NCI-H146 treated with DMSO at 0.1 percent for 48 hours (cell line): ENCODE measurements at regions not wholly inside any gene's neighbourhood (a gene's known extent, or its start where the extent isn't known, plus 50 kb on each side); places are given as distances from the start of the nearest gene placed in this dataset.
"Not testable (repeated sequence)": the region's sequence is repeated elsewhere in the genome, so short reads cannot be mapped to it uniquely, and the experiment has no call there.

Source experiments
- DNase-seq: peaks from one replicate; lab custom pipeline; 2025; ENCODE audit not compliant: unreplicated experiment; lab: John Stamatoyannopoulos, UW

DNA sequence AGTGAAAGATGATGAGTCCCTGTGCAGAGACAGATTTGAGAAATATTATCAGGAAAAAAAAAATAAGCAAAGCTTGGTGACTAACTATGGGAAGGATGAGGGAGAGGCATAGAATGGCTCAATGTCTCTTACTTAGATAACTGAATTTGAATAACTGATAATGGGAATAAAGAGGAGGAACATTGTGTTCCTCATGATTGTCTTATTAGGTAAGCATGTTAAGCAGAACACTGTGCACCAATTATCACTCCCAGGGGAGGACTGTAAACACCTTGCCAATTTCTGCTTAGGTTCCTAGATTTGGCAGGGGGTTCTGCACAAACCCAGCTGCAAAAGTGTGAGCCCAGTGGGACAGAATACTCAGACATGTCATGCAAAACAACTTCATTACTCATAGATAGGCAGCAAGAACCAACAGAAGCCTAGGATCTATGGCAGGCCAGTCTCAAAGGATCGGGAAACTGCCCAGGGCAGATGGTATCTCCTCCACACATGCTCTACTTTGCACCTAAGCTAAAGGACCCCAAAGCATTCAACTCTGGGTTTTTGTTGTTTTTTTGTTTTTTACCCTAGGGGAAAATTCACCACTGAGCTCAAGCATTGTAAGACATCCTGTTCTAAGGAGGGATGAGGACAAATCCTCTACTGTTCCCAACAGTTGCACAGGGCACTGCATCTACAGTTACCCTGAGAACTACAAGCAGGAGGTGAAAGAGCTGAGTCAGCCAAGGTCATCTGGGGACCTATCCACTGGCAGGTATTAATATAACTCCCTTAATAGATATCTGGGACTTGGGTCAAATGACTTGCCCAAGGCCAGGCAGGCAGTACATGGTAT, 907.0 kb downstream of the RAPGEF2 start:
- DNase-seq = no peak

DNA sequence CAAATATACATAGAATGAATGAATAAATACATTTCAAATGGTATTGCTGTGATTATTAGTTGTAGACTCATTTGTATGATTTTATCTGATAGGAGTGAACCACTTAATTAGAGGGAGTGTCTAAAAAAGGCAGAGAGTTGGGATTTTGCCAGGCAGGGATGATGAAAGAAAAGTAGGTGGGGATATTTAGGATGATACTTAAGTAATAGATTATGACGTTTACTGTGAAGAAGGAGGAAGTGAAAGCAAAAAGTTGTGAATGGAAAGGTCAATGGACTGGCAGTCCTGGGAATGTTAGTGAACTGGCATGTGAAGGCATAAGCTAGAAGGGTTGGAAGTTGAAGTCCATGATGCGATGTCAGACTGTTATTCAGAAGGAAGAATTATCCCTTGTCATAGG, 917.1 kb downstream of the RAPGEF2 start:
- no peak for DNase-seq

DNA sequence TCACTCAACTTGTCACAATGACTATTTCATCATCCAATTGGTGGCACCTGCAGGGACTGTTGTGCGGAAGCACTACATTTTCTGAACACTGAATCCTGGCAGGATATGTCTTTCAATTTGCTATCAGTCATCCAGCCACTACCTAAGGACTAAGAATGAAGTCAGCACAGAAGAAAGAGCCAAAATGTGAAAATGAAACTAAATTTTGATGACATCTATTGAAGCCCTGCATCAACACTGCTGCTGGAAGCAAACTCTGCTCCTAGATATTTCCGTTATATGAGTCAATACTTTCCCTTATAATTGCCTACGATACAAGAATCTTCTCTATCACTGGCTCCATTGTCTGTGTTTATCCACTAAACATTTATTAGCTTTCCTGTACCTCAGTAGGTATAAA, 917.9 kb downstream of the RAPGEF2 start:
- no peak for DNase-seq

DNA sequence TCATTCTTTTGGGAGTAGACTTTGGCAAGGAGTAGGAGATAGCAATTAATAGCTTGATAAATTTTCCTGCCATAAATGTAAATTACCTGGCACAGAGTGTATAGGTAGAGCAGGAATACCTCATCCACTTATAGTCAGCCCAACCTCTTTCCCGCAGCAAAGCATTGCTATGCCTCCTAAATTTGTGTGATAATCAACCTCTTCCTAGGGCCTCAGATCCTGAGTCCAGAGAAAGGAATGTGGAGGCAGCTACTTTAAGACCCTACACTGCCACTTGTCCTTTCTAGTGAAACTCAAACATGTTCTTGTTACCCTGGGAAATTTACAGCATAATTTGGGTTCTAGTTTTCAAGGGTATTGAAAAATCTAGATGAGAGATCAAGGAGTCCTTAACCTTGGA, 919.0 kb downstream of the RAPGEF2 start:
- DNase-seq = no peak

DNA sequence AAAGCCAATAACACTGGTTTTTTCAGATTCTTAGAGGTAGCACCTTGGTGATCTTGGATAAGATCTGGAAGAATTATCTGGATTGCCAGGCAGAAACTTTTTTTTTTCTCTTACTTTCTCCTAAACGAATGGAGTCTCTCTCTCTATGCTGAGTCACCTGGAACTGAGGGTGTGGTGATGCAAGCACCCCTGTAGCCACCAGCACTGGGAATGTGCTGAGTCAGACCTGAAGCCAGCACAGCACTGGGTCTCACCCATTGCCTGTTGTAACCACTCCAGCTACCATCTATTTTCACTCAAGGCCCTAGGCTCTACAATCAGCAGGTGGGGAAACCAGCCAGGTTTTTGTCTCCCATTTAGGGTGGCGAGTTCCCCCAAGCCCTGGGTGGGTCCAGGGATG, 923.8 kb downstream of the RAPGEF2 start:
- no peak for DNase-seq

DNA sequence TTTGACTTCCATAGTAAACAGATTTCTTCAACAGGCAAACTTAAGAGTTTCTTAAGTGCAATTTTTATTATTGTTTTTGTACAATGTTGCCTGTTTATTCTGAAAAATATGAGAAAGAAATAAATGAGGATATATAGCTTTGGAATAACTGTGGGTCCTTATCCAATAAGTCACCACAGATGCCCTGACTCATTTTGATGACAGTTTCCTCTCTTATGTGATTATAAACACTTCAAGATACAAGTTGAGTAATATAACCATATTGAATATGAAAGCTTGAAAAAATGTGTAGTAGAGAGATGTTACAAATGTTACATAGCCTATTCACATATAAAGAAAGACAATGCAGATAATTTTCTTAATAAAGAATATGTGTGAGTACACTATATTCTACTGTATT, 931.6 kb downstream of the RAPGEF2 start:
- no peak for DNase-seq

DNA sequence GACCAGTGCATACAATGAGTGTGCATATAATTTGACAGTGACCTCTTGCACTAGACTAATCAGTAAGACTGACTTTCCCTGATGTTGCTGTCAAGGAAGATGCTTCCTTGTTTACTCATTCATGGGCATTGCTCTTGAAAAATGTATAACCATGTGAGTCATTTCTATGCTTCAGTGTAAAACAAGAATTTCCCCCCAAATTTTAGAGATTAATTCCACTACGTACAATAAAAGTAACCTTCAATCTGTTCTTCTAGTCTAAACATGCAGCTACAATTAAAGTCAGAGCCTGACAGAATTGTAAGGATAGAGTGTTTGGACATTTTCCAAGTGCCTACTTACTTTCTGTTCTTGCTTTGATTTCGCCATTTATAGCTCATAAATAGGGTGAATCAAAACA, 935.7 kb downstream of the RAPGEF2 start:
- no peak for DNase-seq

DNA sequence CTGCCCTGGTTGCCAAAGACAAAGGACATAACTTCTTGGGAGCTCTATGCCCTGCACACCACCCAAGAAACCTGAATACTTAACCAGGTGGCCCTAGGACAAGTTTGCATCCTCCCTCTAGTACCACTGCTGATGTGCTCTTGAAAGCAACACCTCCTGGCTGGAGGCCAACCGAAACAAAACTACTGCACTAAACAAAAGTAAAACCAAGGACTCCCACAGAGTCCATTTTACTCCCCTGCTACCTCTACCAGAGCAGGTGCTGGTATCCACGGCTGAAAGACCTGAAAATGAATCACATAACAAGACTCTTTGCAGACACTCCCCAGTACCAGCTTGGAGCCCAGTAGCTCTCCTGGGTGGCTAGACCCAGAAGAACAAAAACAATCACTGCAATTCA, 941.8 kb downstream of the RAPGEF2 start:
- DNase-seq = no peak

DNA sequence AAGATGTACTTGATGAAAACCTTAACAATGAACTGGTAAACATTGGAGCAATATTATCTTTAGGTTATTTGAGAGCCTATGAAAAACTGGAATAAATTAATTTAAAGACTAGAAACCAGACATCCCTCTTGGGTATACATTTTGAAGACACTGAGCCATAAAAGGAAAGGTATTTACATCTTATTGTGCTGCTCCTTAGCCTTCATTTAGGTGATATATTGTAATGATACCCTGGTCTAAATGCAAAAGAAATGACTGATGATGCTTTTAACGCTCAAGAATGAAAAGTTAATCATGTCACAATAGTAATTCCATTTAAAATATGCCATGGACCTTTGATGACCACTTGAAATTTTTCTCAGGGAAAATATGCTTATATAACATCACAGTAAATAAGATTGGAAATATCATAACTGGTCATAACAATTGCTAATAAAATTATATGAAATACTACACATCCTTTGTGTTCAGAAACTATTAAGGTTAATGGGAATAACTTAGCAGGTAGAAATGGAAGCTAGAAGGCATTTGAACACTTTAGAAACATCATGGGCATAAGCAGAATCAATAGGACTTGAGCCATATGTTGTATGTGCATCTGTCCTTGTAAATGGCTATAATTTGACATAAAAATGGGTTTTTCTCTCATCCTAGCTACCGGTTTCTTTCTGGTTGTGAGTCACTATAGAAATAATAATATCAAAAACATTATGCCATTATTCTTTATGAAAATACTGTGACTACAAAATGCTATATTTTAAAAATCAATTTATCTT, 979.7 kb downstream of the RAPGEF2 start:
- no peak for DNase-seq

DNA sequence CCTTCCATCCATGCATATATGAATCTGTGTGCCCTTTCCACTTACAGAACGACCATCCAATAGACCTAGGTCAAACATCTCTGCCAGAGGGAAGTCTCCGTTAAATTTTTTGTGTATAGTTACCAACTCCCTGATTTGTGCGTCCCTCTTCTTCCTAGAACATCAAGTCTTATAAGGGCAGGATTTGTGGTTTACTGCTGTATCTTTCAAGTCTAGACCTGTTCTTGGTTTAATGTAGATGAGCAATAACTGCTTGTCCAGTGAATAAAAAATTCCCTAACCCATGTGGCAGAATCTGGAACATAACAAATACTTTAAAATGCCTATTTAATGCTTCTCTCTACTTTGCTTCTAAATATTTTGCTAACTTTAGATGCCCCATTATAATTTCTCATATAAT, 988.8 kb downstream of the RAPGEF2 start:
- DNase-seq = no peak

DNA sequence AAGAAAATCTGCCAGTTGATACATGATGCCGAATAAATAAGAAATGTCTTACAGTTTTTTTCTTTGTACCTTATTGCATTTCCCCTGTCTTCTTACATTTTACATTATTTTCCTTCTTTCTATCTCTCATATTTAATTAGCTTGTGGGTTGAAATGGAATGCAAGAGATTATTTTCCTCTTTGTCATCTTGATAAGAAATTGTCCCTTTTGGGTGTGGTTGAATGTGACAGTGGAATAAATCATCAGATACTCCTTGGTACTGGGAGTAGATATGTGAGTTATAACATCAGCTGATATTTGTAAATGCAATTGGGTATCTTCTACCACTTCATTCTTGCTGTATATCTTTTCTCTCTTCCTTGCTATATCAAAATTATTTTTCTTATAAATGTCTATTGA, 997.4 kb downstream of the RAPGEF2 start:
- no peak for DNase-seq

DNA sequence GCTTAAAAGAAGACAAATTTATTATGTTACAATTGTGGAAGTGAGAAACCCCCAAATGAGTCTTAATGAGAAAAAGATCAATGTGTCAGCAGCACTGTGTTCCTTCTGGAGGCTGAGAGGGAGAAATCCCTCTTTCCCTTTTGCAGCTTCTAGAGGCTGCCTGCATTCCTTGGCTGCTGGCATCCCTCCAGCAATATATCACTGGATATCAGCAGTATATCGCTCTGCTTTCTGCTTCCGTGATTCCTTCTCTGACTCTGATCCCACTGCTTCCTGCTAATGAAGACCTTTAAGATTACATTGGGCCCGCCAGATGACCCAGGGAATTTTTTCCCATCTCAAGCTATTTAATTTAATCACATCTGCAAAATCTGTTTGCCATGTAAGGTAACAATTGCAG, 1008.0 kb downstream of the RAPGEF2 start:
- no peak for DNase-seq

DNA sequence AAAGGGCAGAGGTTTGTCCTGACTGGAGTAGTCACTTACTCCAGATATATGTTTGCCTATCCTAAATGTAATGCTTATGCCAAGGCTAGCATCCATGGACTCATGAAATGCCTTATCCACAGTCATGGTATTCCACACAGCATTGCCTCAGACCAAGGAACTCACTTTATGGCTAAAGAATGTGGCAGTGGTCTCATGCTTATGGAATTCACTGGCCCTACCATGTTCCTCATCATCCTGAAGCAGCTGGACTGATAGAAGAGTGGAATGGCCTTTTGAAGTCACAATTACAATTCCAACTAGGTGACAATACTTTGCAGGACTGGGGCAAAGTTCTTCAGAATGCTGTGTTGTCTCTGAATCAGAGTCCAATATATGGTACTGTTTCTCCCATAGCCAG, 1014.8 kb downstream of the RAPGEF2 start:
- no peak for DNase-seq

DNA sequence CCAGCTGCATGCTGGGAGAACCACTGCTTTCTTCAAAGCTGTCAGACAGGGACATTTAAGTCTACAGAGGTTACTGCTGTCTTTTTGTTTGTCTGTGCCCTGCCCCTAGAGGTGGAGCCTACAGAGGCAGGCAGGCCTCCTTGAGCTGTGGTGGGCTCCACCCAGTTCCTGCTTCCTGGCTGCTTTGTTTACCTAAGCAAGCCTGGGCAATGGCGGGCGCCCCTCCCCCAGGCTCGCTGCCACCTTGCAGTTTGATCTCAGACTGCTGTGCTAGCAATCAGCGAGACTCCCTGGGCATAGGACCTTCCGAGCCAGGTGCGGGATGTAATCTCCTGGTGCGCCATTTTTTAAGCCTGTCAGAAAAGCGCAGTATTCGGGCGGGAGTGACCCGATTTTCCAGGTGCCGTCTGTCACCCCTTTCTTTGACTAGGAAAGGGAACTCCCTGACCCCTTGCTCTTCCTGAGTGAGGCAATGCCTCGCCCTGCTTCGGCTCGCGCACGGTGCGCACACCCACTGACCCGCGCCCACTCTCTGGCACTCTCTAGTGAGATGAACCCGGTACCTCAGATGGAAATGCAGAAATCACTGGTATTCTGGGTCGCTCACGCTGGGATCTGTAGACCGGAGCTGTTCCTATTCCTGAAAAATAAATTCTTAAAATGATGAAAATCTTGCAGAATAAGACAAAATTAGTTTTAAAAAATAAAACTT, 1022.9 kb downstream of the RAPGEF2 start:
- DNase-seq = not testable (repeated sequence)

DNA sequence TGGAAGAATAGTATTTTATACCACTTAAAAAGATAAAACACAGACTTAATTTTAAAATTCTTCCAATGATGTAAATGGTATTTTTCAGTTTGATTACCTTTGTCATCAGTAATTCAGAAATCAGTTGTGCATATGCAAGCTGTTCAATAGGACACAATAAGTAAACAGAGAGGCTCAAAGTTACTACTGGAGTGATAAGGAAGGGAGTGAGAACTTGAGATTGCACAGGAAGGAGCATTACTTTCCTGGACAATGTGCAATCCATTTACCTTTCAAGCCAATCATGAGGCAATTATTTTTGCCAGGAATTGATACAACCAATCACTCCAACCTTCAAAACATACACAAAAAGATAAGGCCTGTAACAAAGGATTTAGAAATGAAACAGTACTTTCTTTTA, 1024.3 kb downstream of the RAPGEF2 start:
- no peak for DNase-seq

DNA sequence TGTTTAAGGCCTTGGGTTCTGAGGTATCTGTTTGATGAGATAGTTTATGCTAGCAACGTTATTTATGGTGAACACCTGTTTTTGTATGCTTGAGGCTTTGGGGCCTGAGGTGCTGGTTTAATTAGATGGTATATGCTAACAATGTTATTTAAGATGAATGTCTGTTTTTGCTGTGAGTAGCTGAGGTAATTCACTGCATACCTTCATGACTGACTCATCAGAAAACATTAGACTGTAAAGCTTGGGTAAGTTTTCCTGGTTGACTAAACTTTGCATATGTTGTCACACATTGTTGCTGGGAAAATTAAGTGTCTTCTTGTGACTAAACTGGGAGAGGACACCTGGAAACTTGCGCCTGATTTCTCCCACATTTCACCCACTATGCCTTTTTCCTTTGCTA, 1026.6 kb downstream of the RAPGEF2 start:
- no peak for DNase-seq

DNA sequence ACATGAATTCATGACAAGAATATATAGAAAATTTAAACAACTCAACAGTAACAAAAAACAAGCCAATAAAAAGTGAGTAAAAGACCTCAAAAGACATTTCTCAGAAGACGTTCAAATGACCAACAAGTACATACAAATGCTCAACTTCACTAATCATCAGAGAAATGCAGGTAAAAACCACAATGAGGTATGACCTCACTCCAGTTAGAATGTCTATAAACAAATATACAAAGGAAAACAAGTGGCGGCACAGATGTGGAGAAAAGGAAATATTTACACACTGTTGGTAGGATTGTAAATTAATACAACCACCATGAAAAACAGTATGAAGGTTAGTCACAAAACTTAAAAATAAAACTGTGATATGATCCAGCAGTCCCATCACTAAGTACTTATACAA, 1033.1 kb downstream of the RAPGEF2 start:
- DNase-seq = no peak

DNA sequence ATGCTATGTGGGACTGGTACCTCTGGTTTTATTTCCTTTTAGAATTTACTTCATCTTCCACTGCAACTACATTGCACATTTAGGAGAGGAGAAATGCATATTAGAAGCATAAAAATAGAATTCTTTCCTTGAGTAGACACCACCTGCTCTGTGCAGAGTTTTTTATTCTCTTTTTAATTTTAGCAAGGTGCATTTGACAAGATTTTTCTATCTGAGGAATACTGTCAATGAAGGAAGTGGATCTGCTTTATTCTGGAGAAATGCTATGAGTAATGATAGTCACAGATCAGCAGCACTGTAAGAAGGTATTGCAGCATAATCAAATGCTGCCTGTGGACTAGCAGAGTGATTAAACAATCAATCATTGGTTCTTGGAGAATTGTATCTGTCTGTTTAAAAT, 1038.3 kb downstream of the RAPGEF2 start:
- no peak for DNase-seq

DNA sequence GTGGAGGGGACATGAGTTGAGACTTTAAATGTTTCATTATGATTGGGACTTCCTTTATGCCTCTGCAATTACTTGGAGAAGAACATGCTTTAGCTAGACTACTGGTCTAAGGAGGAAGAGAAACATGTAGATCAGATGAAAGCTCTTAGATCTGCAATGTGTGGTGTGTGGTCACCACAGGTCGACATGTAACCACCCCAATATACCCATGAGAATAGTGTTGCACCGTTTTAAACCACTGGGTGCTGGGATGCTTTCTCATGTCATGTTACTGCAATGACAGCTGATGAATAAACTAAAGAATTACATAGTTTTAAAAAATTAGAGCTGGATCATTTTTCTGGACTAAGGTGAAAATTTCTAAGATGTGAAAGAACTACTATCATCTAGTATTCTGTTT, 1039.7 kb downstream of the RAPGEF2 start:
- DNase-seq = no peak

DNA sequence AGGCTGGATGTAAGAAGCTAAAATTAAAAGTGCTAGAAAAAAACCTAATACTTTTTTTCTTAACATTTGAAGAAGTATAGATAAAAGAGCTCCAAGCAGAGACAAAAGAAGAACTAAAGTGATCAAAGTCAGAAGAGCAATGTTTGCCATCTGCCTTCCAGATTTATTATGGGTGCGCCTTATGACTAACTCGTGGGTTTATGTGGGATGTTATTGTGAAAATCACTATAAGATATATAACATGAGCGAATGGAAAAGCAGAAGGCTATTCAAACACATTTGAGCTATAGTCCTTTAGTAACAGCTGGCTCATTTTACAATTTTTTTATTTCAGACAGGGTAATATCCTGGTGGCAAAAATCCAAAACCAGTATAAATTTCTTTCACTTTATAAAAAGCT, 1040.7 kb downstream of the RAPGEF2 start:
- DNase-seq = no peak

DNA sequence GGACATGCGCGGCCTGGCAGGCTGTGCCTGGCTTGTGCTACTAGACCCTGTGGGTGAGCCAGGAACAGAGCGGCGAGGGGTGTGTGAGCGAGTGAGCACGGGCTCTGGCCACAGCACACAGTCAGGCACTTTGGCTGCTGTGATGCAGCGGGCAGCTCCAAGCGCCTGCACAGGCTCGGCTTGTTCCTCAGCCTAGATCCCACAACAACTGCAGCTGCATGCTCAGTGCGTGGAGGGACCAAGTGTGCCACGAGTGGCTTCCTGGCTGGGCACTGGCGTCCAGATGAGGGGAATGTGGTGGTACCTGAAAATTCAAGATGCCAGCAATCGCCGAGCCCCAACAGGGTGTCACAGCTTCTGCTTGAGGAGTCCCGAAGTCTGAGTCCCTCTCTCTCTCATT, 1056.6 kb downstream of the RAPGEF2 start:
- no peak for DNase-seq

DNA sequence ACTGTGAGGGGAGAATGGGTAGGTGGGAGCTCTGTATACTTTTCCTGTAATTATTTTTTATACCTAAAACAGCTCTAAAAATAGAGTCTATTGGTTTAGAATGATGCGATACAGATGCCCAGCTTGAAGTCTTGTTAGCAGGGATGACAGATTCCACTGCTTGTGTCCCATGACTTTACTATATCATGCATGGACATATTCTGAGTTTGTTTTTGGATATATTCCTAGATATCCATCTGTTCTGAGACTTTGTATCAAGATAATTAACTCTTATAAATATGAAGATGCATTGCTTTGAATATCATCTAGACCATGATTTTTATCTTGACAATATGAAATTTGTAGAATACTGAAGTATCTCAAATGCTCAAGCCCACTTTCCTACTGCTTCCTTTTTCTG, 1058.1 kb downstream of the RAPGEF2 start:
- no peak for DNase-seq
